PC-3 (cell line): ENCODE measurements at regions not wholly inside any gene's neighbourhood (a gene's known extent, or its start where the extent isn't known, plus 50 kb on each side); places are given as distances from the start of the nearest gene placed in this dataset.

Experiments
- ATAC-seq: fragments of 200-7000 bp; cut with Tn5 transposase; 2 replicates; pipeline ENCODE4 v1.9.1; 2020; ENCODE audit warnings: mild to moderate bottlenecking, moderate library complexity
- BruUV-seq: library from RNA; stranded (reverse); fragments of 400-500 nt; replicated peaks from 2 replicates; lab custom pipeline; 2021; lab: Mats Ljungman, UMichigan
- CTCF ChIA-PET: fragments of 300-600 bp; sonication (Branson Sonifier 250); formaldehyde crosslinking; loops from one replicate; lab custom pipeline; 2022; ENCODE audit warnings: antibody characterized with exemption; lab: Charles Lee
- POLR2A ChIA-PET: fragments of 300-600 bp; sonication (Branson Sonifier 250); formaldehyde crosslinking; loops from one replicate; lab custom pipeline; 2022; ENCODE audit warnings: antibody characterized with exemption; ENCODE audit not compliant: unreplicated experiment; lab: Charles Lee
- DNase-seq: peaks from one replicate; pipeline ENCODE4 v3.0.0-alpha.2; 2015
- H2AFZ ChIP-seq: fragments of 300-600 bp; sonication (generic); 2 replicates; pipeline ENCODE4 v1.6.0; 2016; ENCODE audit warnings: antibody characterized with exemption, low read length
- H3F3A ChIP-seq: fragments of 300-600 bp; sonication (generic); one replicate; pipeline ENCODE4 v1.6.0; 2017; ENCODE audit warnings: antibody characterized with exemption, low read length, control low read depth, mild to moderate bottlenecking; ENCODE audit not compliant: unreplicated experiment
- H3K27ac ChIP-seq: fragments of 300-600 bp; sonication (generic); 2 replicates; pipeline ENCODE4 v1.5.1; 2016; ENCODE audit warnings: mild to moderate bottlenecking, low read length
- H3K27me3 ChIP-seq: fragments of 300-600 bp; sonication (generic); 2 replicates; pipeline ENCODE4 v1.6.1; 2016; ENCODE audit warnings: low read length, mixed read lengths
- H3K36me3 ChIP-seq: fragments of 300-600 bp; sonication (generic); 2 replicates; pipeline ENCODE4 v1.6.1; 2016; ENCODE audit warnings: low read depth, mixed run types, low read length, mixed read lengths
- H3K4me1 ChIP-seq: fragments of 300-600 bp; sonication (generic); 2 replicates; pipeline ENCODE4 v1.5.1; 2016; ENCODE audit warnings: low read length; ENCODE audit not compliant: insufficient read depth
- H3K4me2 ChIP-seq: fragments of 300-600 bp; sonication (generic); 2 replicates; pipeline ENCODE4 v1.6.0; 2016; ENCODE audit warnings: low read length
- H3K4me3 ChIP-seq: fragments of 300-600 bp; sonication (generic); 2 replicates; pipeline ENCODE4 v1.5.1; 2016; ENCODE audit warnings: mild to moderate bottlenecking, low read length, mixed read lengths
- H3K79me2 ChIP-seq: fragments of 300-600 bp; sonication (generic); 2 replicates; pipeline ENCODE4 v1.6.1; 2017; ENCODE audit warnings: low read length, mixed read lengths
- H3K9ac ChIP-seq: fragments of 300-600 bp; sonication (generic); 2 replicates; pipeline ENCODE4 v1.6.0; 2016; ENCODE audit warnings: mild to moderate bottlenecking, low read length
- H3K9me2 ChIP-seq: fragments of 300-600 bp; sonication (generic); replicated peaks from 2 replicates; pipeline ENCODE4 v1.6.1; 2016; ENCODE audit warnings: mixed run types, low read length, mixed read lengths
- H3K9me3 ChIP-seq: fragments of 300-600 bp; sonication (generic); 2 replicates; pipeline ENCODE4 v1.6.1; 2016; ENCODE audit warnings: low read length, mixed read lengths
- H4K20me1 ChIP-seq: fragments of 300-600 bp; sonication (generic); 2 replicates; pipeline ENCODE4 v1.6.1; 2016; ENCODE audit warnings: low read length, mixed read lengths
- EZH2 ChIP-seq: fragments of 300-600 bp; sonication (generic); IDR thresholded peaks from one replicate; pipeline ENCODE4 v1.6.1; 2017; ENCODE audit warnings: antibody characterized with exemption, mild to moderate bottlenecking, low read length; ENCODE audit not compliant: unreplicated experiment
- EZH2phosphoT487 ChIP-seq: fragments of 300-600 bp; sonication (generic); IDR thresholded peaks from 2 replicates; pipeline ENCODE4 v1.6.1; 2018; ENCODE audit warnings: mild to moderate bottlenecking, antibody characterized with exemption, low read length, borderline replicate concordance
- intact Hi-C: fragments of 100-400 bp; cut with micrococcal nuclease; formaldehyde crosslinking; loops from 2 replicates; pipeline ENCODE4 v1.9.0; 2023
- TF ChIP-seq, protein P1 (sequence below): fragments of 300-600 bp; sonication (generic); conservative IDR thresholded peaks from 2 replicates; pipeline ENCODE4 v1.5.1; 2017; ENCODE audit warnings: antibody characterized with exemption, low read depth, mild to moderate bottlenecking, low read length

DNA sequence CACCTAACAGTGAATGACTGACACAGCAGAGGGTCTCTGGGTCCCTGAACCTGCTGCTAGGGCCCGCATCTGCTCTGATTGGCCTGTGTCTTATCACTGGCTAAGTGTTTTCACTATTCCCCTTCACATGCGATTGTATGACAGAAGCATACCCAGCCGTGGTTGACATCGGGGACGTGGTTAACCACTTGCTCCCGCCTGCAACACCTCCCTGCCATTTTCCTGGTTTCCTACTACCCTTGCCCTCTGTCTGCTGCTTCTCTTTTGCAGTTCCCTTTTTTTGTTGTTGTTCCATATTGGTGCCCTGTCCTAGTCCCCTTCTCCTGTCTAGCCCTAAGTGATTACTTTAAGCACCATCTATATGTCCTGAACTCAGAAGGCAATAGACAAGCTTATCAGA lies 177.0 kb downstream of the RGS9 start:
- no TSS peak for BruUV-seq
- H3K79me2 ChIP-seq: no peaks in the 10 kb centered on the region
- no peak overlapping the region for H3K4me2 ChIP-seq
- ChIA-PET POLR2A (no interaction called here), CTCF (no interaction called here)
- no peak overlapping the region for H2AFZ ChIP-seq
- no peaks in the 10 kb centered on the region for H3K9me3 ChIP-seq
- no peak overlapping the region for H3K27ac ChIP-seq
- ATAC-seq: no peak
- no peak overlapping the region for H3K4me3 ChIP-seq
- H3K9me2 ChIP-seq: no peaks in the 10 kb centered on the region
- peaks cover 63% of the 10 kb centered on the region for H3K27me3 ChIP-seq
- no peak for TF ChIP-seq EZH2
- TF ChIP-seq EZH2phosphoT487: no peak
- TF ChIP-seq, protein P1, sequence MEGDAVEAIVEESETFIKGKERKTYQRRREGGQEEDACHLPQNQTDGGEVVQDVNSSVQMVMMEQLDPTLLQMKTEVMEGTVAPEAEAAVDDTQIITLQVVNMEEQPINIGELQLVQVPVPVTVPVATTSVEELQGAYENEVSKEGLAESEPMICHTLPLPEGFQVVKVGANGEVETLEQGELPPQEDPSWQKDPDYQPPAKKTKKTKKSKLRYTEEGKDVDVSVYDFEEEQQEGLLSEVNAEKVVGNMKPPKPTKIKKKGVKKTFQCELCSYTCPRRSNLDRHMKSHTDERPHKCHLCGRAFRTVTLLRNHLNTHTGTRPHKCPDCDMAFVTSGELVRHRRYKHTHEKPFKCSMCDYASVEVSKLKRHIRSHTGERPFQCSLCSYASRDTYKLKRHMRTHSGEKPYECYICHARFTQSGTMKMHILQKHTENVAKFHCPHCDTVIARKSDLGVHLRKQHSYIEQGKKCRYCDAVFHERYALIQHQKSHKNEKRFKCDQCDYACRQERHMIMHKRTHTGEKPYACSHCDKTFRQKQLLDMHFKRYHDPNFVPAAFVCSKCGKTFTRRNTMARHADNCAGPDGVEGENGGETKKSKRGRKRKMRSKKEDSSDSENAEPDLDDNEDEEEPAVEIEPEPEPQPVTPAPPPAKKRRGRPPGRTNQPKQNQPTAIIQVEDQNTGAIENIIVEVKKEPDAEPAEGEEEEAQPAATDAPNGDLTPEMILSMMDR: no peak
- no peaks in the 10 kb centered on the region for H3K4me1 ChIP-seq
- no peak for DNase-seq
- intact Hi-C loops: no loop called here
- H4K20me1 ChIP-seq: no peaks in the 10 kb centered on the region
- no peaks in the 10 kb centered on the region for H3F3A ChIP-seq
- H3K9ac ChIP-seq: no peak overlapping the region
- H3K36me3 ChIP-seq: no peaks in the 10 kb centered on the region

DNA sequence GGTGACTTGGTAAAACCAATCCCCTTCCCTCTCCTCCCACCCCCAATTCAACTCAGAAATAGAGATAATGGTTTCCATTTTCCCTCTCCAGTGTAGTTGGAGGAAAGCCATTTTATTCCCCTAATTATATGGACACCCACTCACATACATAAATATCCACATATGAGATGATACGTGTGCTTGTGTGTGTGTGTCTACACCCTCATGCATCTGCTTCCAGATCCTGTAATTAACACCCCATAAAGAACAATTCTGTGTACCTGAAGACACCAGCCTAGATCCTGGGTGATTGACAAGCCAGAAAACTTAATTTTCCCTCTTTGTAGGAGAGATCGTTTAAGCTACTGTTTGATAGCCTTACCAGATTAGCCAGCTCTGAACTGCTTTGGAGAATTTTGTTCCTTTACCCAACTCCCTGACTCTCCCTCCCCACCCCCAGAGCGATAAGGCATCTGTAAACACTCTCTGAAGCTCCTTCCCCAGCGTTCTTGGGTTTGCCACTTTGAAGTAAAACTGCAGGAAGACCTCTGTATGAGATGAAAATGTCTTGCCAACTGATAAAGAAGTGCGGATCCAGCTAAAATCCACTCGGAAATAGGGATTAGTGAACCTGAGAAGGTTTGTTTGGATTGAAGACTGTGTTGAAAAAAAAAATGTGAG lies 175.7 kb downstream of the RGS9 start:
- TF ChIP-seq EZH2 (no peak), EZH2phosphoT487 (no peak)
- TF ChIP-seq, protein P1: no peak
- Histone ChIP-seq H2AFZ (no peak overlapping the region), H3K36me3 (no peaks in the 10 kb centered on the region), H3K9me3 (no peaks in the 10 kb centered on the region), H3F3A (no peaks in the 10 kb centered on the region), H3K27ac (no peak overlapping the region), H3K9ac (no peak overlapping the region), H3K9me2 (no peaks in the 10 kb centered on the region), H4K20me1 (no peaks in the 10 kb centered on the region), H3K4me2 (no peak overlapping the region), H3K27me3 (peaks cover 68% of the 10 kb centered on the region), H3K4me3 (no peak overlapping the region), H3K4me1 (no peaks in the 10 kb centered on the region), H3K79me2 (no peaks in the 10 kb centered on the region)
- intact Hi-C loops: no loop called here
- BruUV-seq: no TSS peak
- ChIA-PET POLR2A (no interaction called here), CTCF (no interaction called here)
- no peak for ATAC-seq
- DNase-seq: no peak

DNA sequence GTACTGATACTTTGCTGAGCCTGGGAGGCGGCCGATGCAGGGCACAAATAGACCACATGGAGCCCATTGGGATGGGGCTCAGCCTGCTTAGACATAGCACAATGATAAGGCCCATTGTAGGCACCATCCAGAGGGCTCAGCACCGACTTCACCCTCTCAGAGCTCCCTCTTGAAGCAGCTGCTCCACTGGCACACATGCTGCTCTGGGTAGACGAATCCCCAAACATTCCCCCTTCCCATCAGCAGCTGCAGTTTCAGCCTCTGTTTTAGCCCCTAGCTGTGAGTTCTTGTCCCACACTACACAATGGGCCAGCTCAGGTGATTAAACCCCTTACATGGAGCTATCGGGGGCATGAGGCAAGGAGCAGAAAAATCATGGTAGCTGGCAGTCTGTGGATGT lies 174.1 kb downstream of the RGS9 start:
- Histone ChIP-seq H2AFZ (no peak overlapping the region), H3K4me1 (no peaks in the 10 kb centered on the region), H3K27me3 (peaks cover 62% of the 10 kb centered on the region), H3K4me3 (no peak overlapping the region), H3F3A (no peaks in the 10 kb centered on the region), H3K27ac (no peak overlapping the region), H3K79me2 (no peaks in the 10 kb centered on the region), H3K36me3 (no peaks in the 10 kb centered on the region), H3K9me2 (no peaks in the 10 kb centered on the region), H3K4me2 (no peak overlapping the region), H4K20me1 (no peaks in the 10 kb centered on the region), H3K9ac (no peak overlapping the region), H3K9me3 (no peaks in the 10 kb centered on the region)
- ChIA-PET POLR2A (no interaction called here), CTCF (interaction anchor here (0.6 kb wide), 1 partner anchor 242 kb away, joined by 3 read pairs; no protein-coding TSS in a partner anchor)
- DNase-seq: no peak
- no TSS peak for BruUV-seq
- no peak for ATAC-seq
- no peak for TF ChIP-seq EZH2
- TF ChIP-seq, protein P1: no peak
- no peak for TF ChIP-seq EZH2phosphoT487
- intact Hi-C loops: no loop called here
